ENCODE measurements at regions not wholly inside any gene's neighbourhood (a gene's known extent, or its start where the extent isn't known, plus 50 kb on each side); places are given as distances from the start of the nearest gene placed in this dataset.
"Not testable (repeated sequence)": the region's sequence is repeated elsewhere in the genome, so short reads cannot be mapped to it uniquely, and the experiment has no call there.

DNA sequence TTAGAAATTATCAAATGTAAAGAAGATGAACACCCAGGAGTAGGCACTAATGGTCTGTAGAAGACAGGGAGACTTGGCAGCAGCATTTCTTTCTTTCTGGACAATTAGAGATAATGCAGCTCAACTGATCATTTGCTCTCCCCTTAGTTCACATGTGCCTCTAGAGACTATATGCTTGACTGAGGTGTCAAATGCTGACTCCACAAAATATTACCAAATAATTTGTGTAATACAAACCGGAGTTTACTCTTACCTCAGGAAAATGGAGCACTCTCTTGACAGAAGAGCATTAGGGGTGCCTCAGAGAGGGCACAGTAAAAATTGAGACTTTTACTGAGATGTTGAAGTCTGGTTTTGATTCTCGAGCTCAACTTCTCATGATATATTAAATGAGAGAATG is 131.8 kb downstream of the ATP6V1G3 start:
- TF ChIP-seq, protein P1, sequence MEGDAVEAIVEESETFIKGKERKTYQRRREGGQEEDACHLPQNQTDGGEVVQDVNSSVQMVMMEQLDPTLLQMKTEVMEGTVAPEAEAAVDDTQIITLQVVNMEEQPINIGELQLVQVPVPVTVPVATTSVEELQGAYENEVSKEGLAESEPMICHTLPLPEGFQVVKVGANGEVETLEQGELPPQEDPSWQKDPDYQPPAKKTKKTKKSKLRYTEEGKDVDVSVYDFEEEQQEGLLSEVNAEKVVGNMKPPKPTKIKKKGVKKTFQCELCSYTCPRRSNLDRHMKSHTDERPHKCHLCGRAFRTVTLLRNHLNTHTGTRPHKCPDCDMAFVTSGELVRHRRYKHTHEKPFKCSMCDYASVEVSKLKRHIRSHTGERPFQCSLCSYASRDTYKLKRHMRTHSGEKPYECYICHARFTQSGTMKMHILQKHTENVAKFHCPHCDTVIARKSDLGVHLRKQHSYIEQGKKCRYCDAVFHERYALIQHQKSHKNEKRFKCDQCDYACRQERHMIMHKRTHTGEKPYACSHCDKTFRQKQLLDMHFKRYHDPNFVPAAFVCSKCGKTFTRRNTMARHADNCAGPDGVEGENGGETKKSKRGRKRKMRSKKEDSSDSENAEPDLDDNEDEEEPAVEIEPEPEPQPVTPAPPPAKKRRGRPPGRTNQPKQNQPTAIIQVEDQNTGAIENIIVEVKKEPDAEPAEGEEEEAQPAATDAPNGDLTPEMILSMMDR (IDR thresholded peaks at IDR 0.05), result no peak
- TF ChIP-seq POLR2A (IDR thresholded peaks at IDR 0.05), result no peak
- H3K4me3 ChIP-seq, result no peak overlapping the region
- no peaks in the 10 kb centered on the region for H3K9me3 ChIP-seq
- H3K4me1 ChIP-seq, result no peaks in the 10 kb centered on the region
- WGBS (ENCODE audit: insufficient coverage, low coverage, low lambda C conversion rate, missing lambda C conversion rate), result 61% methylated on average over 2 of the region's 2 CpGs
- H3K27ac ChIP-seq, result no peak overlapping the region
- intact Hi-C loops (cut with DNase I), result no loop called here
- no peak for ATAC-seq
- no peak for DNase-seq
- no peaks in the 10 kb centered on the region for H3K27me3 ChIP-seq
- no peaks in the 10 kb centered on the region for H3K36me3 ChIP-seq

DNA sequence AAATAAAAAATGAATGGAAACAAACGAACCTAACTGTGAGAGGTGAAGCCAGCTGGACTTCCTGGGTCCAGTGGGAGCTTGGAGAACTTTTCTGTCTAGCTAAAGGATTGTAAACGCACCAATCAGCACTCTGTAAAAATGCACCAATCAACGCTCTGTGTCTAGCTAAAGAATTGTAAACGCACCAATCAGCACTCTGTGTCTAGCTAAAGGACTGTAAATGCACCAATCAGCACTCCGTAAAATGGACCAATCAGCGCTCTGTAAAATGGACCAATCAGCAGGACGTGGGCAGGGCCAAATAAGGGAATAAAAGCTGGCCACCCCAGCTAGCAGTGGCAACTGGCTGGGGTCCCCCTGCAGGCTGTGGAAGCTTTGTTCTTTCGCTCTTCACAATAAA is 135.8 kb downstream of the ATP6V1G3 start:
- ATAC-seq; H3K27ac ChIP-seq; H3K27me3 ChIP-seq; intact Hi-C loops (cut with DNase I); H3K9me3 ChIP-seq; H3K4me3 ChIP-seq; H3K36me3 ChIP-seq; DNase-seq; H3K4me1 ChIP-seq: not testable (repeated sequence)
- 72% methylated on average over 8 of the region's 8 CpGs for WGBS (ENCODE audit: insufficient coverage, low coverage, low lambda C conversion rate, missing lambda C conversion rate)

DNA sequence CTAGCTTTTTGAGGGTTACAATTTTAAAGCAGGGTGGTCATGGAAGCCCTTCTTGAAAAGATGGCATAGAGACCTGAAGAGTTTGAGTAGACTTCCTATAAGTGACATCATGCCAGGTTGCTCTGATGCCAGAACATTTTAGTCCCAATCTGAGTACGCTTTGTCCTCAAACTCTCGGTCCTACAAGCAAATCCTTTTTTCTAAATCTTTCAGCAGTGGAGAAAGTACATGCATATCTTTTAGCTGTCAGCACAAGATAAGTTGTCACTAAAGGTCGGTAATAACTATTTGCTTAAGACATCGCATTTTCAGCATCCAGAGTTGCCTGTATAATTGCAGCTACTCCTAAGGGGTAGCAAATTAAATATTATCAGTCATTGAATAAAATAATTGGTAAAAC is 140.4 kb downstream of the ATP6V1G3 start:
- 42% methylated on average over 4 of the region's 4 CpGs for WGBS (ENCODE audit: insufficient coverage, low coverage, low lambda C conversion rate, missing lambda C conversion rate)
- no peak for DNase-seq
- Histone ChIP-seq H3K9me3 (no peaks in the 10 kb centered on the region), H3K27ac (no peak overlapping the region), H3K4me1 (no peaks in the 10 kb centered on the region), H3K4me3 (no peak overlapping the region), H3K27me3 (no peaks in the 10 kb centered on the region), H3K36me3 (no peaks in the 10 kb centered on the region)
- intact Hi-C loops (cut with DNase I), result no loop called here
- ATAC-seq, result no peak
- no peak for TF ChIP-seq POLR2A (IDR thresholded peaks at IDR 0.05)
- TF ChIP-seq, protein P1 (IDR thresholded peaks at IDR 0.05), result no peak

DNA sequence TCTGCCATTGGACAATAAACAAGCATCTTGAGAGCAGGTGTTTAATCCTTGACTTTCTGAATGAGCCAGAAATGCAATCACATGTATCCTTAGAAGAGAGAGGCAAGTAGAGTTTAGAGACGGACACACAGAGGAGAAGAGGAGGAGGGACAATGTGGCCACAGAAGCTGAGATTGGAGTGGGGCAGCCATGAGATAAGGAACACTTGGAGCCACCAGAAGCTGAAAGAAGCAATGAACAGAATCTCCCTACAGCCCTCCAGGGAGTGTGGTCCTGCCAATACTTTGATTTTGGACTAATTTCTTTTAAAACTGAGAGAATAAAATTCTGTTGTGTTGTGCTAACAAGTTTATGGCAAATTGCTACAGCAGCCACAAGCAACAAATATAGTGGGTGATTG is 141.0 kb downstream of the ATP6V1G3 start:
- 43% methylated on average over 1 of the region's 1 CpG for WGBS (ENCODE audit: insufficient coverage, low coverage, low lambda C conversion rate, missing lambda C conversion rate)
- intact Hi-C loops (cut with DNase I), result no loop called here
- TF ChIP-seq, protein P1 (IDR thresholded peaks at IDR 0.05), result no peak
- TF ChIP-seq POLR2A (IDR thresholded peaks at IDR 0.05), result no peak
- H3K9me3 ChIP-seq, result no peaks in the 10 kb centered on the region
- no peak overlapping the region for H3K4me3 ChIP-seq
- H3K4me1 ChIP-seq, result no peaks in the 10 kb centered on the region
- ATAC-seq, result no peak
- DNase-seq, result no peak
- H3K27me3 ChIP-seq, result no peaks in the 10 kb centered on the region
- H3K36me3 ChIP-seq, result no peaks in the 10 kb centered on the region
- H3K27ac ChIP-seq, result no peak overlapping the region

DNA sequence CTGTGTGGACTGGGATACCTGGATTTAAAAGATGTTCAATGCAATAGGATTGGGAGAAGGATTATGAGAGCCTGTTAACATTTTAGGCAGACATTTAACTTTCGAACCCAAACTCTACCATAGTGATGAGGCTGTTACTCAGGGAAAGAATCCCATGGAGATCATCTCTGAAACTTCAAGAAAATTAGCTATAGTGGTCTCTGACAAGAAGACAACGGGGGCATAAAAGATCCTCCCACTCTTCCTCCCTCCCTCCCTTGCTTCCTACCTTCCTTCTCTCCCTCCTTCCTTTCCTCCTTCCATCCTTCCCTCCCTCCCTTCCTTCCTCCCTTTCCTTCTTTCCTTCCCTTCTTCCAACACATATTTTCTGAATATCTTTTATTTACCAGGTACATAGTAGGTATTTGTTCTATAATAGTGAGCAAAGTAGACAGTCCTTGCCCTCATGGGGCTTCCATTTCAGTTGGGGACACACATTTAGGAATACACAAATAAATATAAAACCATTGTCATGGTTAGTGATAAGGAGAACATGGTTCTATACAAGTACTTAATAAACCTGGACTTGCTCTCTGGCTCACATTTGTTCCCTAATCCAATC is 143.2 kb downstream of the ATP6V1G3 start:
- H3K36me3 ChIP-seq, result no peaks in the 10 kb centered on the region
- H3K4me3 ChIP-seq, result no peak overlapping the region
- no peaks in the 10 kb centered on the region for H3K27me3 ChIP-seq
- 56% methylated on average over 2 of the region's 2 CpGs for WGBS (ENCODE audit: insufficient coverage, low coverage, low lambda C conversion rate, missing lambda C conversion rate)
- TF ChIP-seq, protein P1 (IDR thresholded peaks at IDR 0.05), result no peak
- intact Hi-C loops (cut with DNase I), result no loop called here
- no peak overlapping the region for H3K27ac ChIP-seq
- DNase-seq (no peak), ATAC-seq (no peak)
- H3K9me3 ChIP-seq, result no peaks in the 10 kb centered on the region
- H3K4me1 ChIP-seq, result no peaks in the 10 kb centered on the region
